B cell (primary cell): ENCODE measurements at regions not wholly inside any gene's neighbourhood (a gene's known extent, or its start where the extent isn't known, plus 50 kb on each side); places are given as distances from the start of the nearest gene placed in this dataset.

Source experiments
- ATAC-seq: fragments of 200-7000 bp; cut with Tn5 transposase; one replicate; pipeline ENCODE4 v1.10.0; 2021; ENCODE audit warnings: low read depth, mild to moderate bottlenecking, moderate number of reproducible peaks, moderate library complexity
- CTCF ChIA-PET: fragments of 350-600 bp; sonication (Branson Sonifier 250); formaldehyde crosslinking; loops from one replicate; lab custom pipeline; 2021; ENCODE audit warnings: antibody characterized with exemption, inconsistent platforms; lab: Charles Lee
- POLR2A ChIA-PET: fragments of 350-600 bp; sonication (Branson Sonifier 250); formaldehyde crosslinking; loops from one replicate; lab custom pipeline; 2021; ENCODE audit warnings: antibody characterized with exemption; lab: Charles Lee
- DNase-seq: peaks from one replicate; pipeline ENCODE4 v3.0.0; 2013
- H2AFZ ChIP-seq: 2 replicates; pipeline ENCODE4 v1.6.1; 2012; ENCODE audit warnings: mild to moderate bottlenecking, low read depth, low read length; ENCODE audit not compliant: insufficient read depth, poor library complexity, severe bottlenecking
- H3K27ac ChIP-seq, 2 donors: 1 replicate in 1 of 2; 2 replicates in 1 of 2; pipeline ENCODE4 v1.5.1; 2012 to 2013; ENCODE audit warnings: low read length in 2 of 2, mild to moderate bottlenecking in 2 of 2, moderate library complexity in 1 of 2
- H3K27me3 ChIP-seq, 4 experiments: fragments of 200-600 bp in 1 of 4; sonication (generic) in 1 of 4; replicated peaks in 1 of 4; 1 replicate in 2 of 4; 2 replicates in 2 of 4; pipeline versions ENCODE4 v1.6.1 to v1.7.0; 2013 to 2016; ENCODE audit warnings: low read length in 3 of 4, mild to moderate bottlenecking in 2 of 4, mixed read lengths in 1 of 4, moderate library complexity in 1 of 4; ENCODE audit not compliant: insufficient read depth in 4 of 4, control insufficient read depth in 3 of 4; ENCODE audit errors: control extremely low read depth in 1 of 4
- H3K36me3 ChIP-seq, 2 experiments: replicated peaks in 1 of 2; 1 replicate in 1 of 2; 2 replicates in 1 of 2; pipeline versions ENCODE4 v1.6.1 to v1.7.1; 2013; ENCODE audit warnings: low read length in 1 of 2; ENCODE audit not compliant: insufficient read depth in 2 of 2, control insufficient read depth in 1 of 2; ENCODE audit errors: control extremely low read depth in 1 of 2, extremely low read depth in 1 of 2
- H3K4me1 ChIP-seq, 2 donors: fragments of 200-600 bp in 1 of 2; sonication (generic) in 1 of 2; 1 replicate in 1 of 2; 2 replicates in 1 of 2; pipeline versions ENCODE4 v1.5.1 to v1.6.1; 2013 to 2017; ENCODE audit warnings: low read length in 2 of 2; ENCODE audit not compliant: control insufficient read depth in 2 of 2, insufficient read depth in 2 of 2
- H3K4me2 ChIP-seq: replicated peaks from 2 replicates; pipeline ENCODE3; 2012; ENCODE audit warnings: mild to moderate bottlenecking, low read depth, low read length; ENCODE audit not compliant: poor library complexity, severe bottlenecking
- H3K4me3 ChIP-seq, 5 experiments: fragments of 200-600 bp in 1 of 5; sonication (generic) in 1 of 5; 1 replicate in 3 of 5; 2 replicates in 2 of 5; pipeline versions ENCODE4 v1.5.1 to v1.7.0; 2011 to 2016; ENCODE audit warnings: low read length in 4 of 5, mild to moderate bottlenecking in 4 of 5, low read depth in 2 of 5, control low read depth in 1 of 5, moderate library complexity in 1 of 5; ENCODE audit not compliant: insufficient read depth in 1 of 5; ENCODE audit errors: control extremely low read depth in 1 of 5, extremely low read depth in 1 of 5
- H3K79me2 ChIP-seq: fragments of 200-600 bp; sonication (generic); one replicate; pipeline ENCODE4 v1.6.0; 2016; ENCODE audit warnings: low read length; ENCODE audit not compliant: control insufficient read depth, insufficient read depth
- H3K9ac ChIP-seq: fragments of 200-600 bp; sonication (generic); 2 replicates; pipeline ENCODE4 v1.6.1; 2017; ENCODE audit warnings: mild to moderate bottlenecking, low read length, moderate library complexity
- H3K9me3 ChIP-seq, 3 donors: one replicate each; pipeline versions ENCODE4 v1.6.1 to v1.7.1; 2013; ENCODE audit warnings: low read length in 2 of 3; ENCODE audit not compliant: control insufficient read depth in 2 of 3, insufficient read depth in 1 of 3; ENCODE audit errors: control extremely low read depth in 1 of 3
- H4K20me1 ChIP-seq: 2 replicates; pipeline ENCODE4 v1.6.0; 2012; ENCODE audit warnings: mild to moderate bottlenecking, low read length; ENCODE audit not compliant: insufficient read depth, control insufficient read depth, poor library complexity, severe bottlenecking
- H3K27ac Mint-ChIP-seq: one replicate; pipeline ENCODE4 v1.8.0; 2021; ENCODE audit warnings: mixed read lengths
- H3K27me3 Mint-ChIP-seq: one replicate; pipeline ENCODE4 v1.8.0; 2021; ENCODE audit warnings: mixed read lengths
- H3K4me1 Mint-ChIP-seq: one replicate; pipeline ENCODE4 v1.8.0; 2021; ENCODE audit warnings: mixed read lengths
- H3K4me3 Mint-ChIP-seq: one replicate; pipeline ENCODE4 v1.8.0; 2021; ENCODE audit warnings: mixed read lengths
- H3K9me3 Mint-ChIP-seq: one replicate; pipeline ENCODE4 v1.8.0; 2022; ENCODE audit warnings: mixed read lengths; ENCODE audit not compliant: insufficient read depth
- EZH2 ChIP-seq: IDR thresholded peaks from 2 replicates; pipeline ENCODE4 v1.6.1; 2012; ENCODE audit warnings: borderline replicate concordance, low read depth, mild to moderate bottlenecking, moderate library complexity, low read length; ENCODE audit not compliant: insufficient read depth, poor library complexity, severe bottlenecking
- WGBS: methylation state at CpG from one replicate; pipeline ENCODE4 v1.1.5; 2013; ENCODE audit warnings: missing lambda C conversion rate; ENCODE audit not compliant: insufficient coverage; 5-methylcytosine and 5-hydroxymethylcytosine counted together
- intact Hi-C: fragments of 100-400 bp; cut with micrococcal nuclease; formaldehyde crosslinking; loops from one replicate; pipeline ENCODE4 v1.10.0; 2022
- TF ChIP-seq, protein P1 (sequence below): fragments of 200-600 bp; IDR thresholded peaks from one replicate; pipeline ENCODE4 v1.8.0; 2022; ENCODE audit warnings: antibody characterized with exemption, mild to moderate bottlenecking

DNA sequence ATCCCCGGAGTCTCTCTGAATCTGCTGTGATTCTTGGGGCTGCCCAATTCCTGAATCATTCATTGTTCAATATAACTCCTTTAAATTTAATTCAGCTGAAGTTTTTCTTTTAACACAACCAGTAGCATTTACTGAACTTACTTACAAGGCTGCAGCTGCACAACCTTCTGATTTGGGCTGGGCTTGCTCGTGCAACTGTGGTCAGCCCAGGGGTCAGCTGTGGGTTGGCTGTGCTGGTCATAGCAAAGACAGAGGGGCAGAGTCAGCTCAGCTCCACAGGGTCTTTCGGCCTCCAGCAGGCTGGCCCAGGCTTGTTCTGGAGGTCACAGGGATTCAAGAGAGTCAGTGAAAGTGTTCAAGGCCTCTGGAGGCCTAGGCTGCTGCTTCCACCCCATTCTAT, 186.1 kb downstream of the MATN1 start:
- H3K9ac ChIP-seq, result no peak overlapping the region
- no peak overlapping the region for H3K4me3 Mint-ChIP-seq
- no peaks in the 10 kb centered on the region for H3K36me3 ChIP-seq
- no peaks in the 10 kb centered on the region for H3K4me1 ChIP-seq
- WGBS, result 96% methylated on average over 3 of the region's 3 CpGs
- peaks cover 3% of the 10 kb centered on the region for H3K27me3 Mint-ChIP-seq
- no peak overlapping the region for H2AFZ ChIP-seq
- intact Hi-C loops, result no loop called here
- no peak overlapping the region for H3K27ac ChIP-seq
- no peak overlapping the region for H3K27ac Mint-ChIP-seq
- no peak overlapping the region for H3K4me3 ChIP-seq
- H3K27me3 ChIP-seq, result peaks cover 0 to 5% (median 0%) of the 10 kb centered on the region in 4 experiments
- no peak for TF ChIP-seq EZH2
- TF ChIP-seq, protein P1, sequence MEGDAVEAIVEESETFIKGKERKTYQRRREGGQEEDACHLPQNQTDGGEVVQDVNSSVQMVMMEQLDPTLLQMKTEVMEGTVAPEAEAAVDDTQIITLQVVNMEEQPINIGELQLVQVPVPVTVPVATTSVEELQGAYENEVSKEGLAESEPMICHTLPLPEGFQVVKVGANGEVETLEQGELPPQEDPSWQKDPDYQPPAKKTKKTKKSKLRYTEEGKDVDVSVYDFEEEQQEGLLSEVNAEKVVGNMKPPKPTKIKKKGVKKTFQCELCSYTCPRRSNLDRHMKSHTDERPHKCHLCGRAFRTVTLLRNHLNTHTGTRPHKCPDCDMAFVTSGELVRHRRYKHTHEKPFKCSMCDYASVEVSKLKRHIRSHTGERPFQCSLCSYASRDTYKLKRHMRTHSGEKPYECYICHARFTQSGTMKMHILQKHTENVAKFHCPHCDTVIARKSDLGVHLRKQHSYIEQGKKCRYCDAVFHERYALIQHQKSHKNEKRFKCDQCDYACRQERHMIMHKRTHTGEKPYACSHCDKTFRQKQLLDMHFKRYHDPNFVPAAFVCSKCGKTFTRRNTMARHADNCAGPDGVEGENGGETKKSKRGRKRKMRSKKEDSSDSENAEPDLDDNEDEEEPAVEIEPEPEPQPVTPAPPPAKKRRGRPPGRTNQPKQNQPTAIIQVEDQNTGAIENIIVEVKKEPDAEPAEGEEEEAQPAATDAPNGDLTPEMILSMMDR, result no peak
- H3K4me2 ChIP-seq, result no peak overlapping the region
- no peaks in the 10 kb centered on the region for H3K79me2 ChIP-seq
- no peaks in the 10 kb centered on the region for H3K4me1 Mint-ChIP-seq
- no peaks in the 10 kb centered on the region for H3K9me3 ChIP-seq
- ATAC-seq (no peak), DNase-seq (no peak)
- ChIA-PET CTCF (no interaction called here), POLR2A (no interaction called here)
- H3K9me3 Mint-ChIP-seq, result no peaks in the 10 kb centered on the region
- no peaks in the 10 kb centered on the region for H4K20me1 ChIP-seq

DNA sequence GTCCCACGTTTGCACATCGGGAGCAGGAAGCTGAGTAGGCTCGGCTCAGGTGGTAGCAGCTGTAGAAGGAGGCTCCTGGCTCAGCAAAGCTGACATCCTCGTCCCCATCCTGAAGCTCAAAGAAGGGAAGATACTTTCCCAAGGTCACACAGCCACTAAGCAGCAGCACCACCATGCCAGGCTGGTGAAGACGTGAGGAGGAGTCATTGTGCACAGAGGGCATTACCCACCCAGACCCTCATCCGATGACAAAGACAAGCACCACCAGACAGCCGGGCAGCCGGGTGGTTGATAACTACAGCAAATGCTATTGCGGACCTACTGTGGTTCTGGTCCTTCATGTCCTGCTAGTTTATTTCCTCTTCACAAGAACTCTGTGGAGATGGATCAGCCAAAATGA, 186.9 kb downstream of the MATN1 start:
- no peaks in the 10 kb centered on the region for H3K4me1 Mint-ChIP-seq
- no peak for ATAC-seq
- H3K27ac ChIP-seq, result no peak overlapping the region
- H3K27ac Mint-ChIP-seq, result no peak overlapping the region
- H4K20me1 ChIP-seq, result no peaks in the 10 kb centered on the region
- 90% methylated on average over 9 of the region's 9 CpGs for WGBS
- no peak for DNase-seq
- no peaks in the 10 kb centered on the region for H3K79me2 ChIP-seq
- no peak overlapping the region for H3K4me3 Mint-ChIP-seq
- TF ChIP-seq, protein P1, result no peak
- no peak for TF ChIP-seq EZH2
- CTCF ChIA-PET, result no interaction called here
- POLR2A ChIA-PET, result no interaction called here
- no peak overlapping the region for H3K9ac ChIP-seq
- no peaks in the 10 kb centered on the region for H3K9me3 Mint-ChIP-seq
- no peak overlapping the region for H3K4me2 ChIP-seq
- H3K36me3 ChIP-seq, result no peaks in the 10 kb centered on the region
- no peak overlapping the region for H2AFZ ChIP-seq
- intact Hi-C loops, result no loop called here
- H3K4me1 ChIP-seq, result no peaks in the 10 kb centered on the region
- no peak overlapping the region for H3K4me3 ChIP-seq
- no peaks in the 10 kb centered on the region for H3K9me3 ChIP-seq
- peaks cover 0 to 5% (median 0%) of the 10 kb centered on the region in 4 experiments for H3K27me3 ChIP-seq
- peaks cover 3% of the 10 kb centered on the region for H3K27me3 Mint-ChIP-seq
